Right lobe of liver (tissue), 4 donors: ENCODE measurements at regions not wholly inside any gene's neighbourhood (a gene's known extent, or its start where the extent isn't known, plus 50 kb on each side); places are given as distances from the start of the nearest gene placed in this dataset.

Experiments used
- POLR2A ChIP-seq: fragments of 450-650 bp; IDR thresholded peaks from one replicate; pipeline ENCODE4 v1.6.1; 2017; ENCODE audit warnings: antibody characterized with exemption, mild to moderate bottlenecking
- TF ChIP-seq, protein P1 (sequence below), 4 donors: fragments of 200-600 bp in 3 of 4; fragments of 450-650 bp in 1 of 4; IDR thresholded peaks; one replicate each; pipeline versions ENCODE4 v1.5.1 to v1.8.0; 2016 to 2022; ENCODE audit warnings: antibody characterized with exemption in 4 of 4, mild to moderate bottlenecking in 2 of 4
- donor health status: DM: no; HTN: no; CAD: no.
- donor health status: DM: no; HTN: no; CAD: no.
- donor health status: DM: no; HTN: yes; CAD: no.

- TF ChIP-seq, protein P1, sequence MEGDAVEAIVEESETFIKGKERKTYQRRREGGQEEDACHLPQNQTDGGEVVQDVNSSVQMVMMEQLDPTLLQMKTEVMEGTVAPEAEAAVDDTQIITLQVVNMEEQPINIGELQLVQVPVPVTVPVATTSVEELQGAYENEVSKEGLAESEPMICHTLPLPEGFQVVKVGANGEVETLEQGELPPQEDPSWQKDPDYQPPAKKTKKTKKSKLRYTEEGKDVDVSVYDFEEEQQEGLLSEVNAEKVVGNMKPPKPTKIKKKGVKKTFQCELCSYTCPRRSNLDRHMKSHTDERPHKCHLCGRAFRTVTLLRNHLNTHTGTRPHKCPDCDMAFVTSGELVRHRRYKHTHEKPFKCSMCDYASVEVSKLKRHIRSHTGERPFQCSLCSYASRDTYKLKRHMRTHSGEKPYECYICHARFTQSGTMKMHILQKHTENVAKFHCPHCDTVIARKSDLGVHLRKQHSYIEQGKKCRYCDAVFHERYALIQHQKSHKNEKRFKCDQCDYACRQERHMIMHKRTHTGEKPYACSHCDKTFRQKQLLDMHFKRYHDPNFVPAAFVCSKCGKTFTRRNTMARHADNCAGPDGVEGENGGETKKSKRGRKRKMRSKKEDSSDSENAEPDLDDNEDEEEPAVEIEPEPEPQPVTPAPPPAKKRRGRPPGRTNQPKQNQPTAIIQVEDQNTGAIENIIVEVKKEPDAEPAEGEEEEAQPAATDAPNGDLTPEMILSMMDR (IDR thresholded peaks at IDR 0.05), result no peak
- TF ChIP-seq POLR2A, result no peak
Measured at GRCh38 chr10:85446827-85447226, 919.8 kb downstream of the GRID1 start.
